ENCODE measurements at regions not wholly inside any gene's neighbourhood (a gene's known extent, or its start where the extent isn't known, plus 50 kb on each side); places are given as distances from the start of the nearest gene placed in this dataset.

GRCh38 chr2:234189230-234189629 is 138.7 kb downstream of the SPP2 start:
- Histone ChIP-seq H3K4me1 (ENCODE audit: control insufficient read depth, insufficient read depth, low read length) (no peaks in the 10 kb centered on the region), H3K27ac (ENCODE audit: low read length) (no peak overlapping the region), H3K27me3 (ENCODE audit: control insufficient read depth, insufficient read depth, low read length) (no peaks in the 10 kb centered on the region), H3K36me3 (ENCODE audit: control insufficient read depth, insufficient read depth, low read length) (no peaks in the 10 kb centered on the region), H3K4me3 (ENCODE audit: low read length) (no peak overlapping the region), H3K9me3 (ENCODE audit: control insufficient read depth, insufficient read depth, low read length) (no peaks in the 10 kb centered on the region)
- H3K4me1 Mint-ChIP-seq = peaks cover 0 to 11% of the 10 kb centered on the region in 2 donors
- H3K9me3 Mint-ChIP-seq = no peaks in the 10 kb centered on the region
- WGBS (ENCODE audit: insufficient coverage) = 86% methylated on average over 5 of the region's 5 CpGs
- H3K4me3 Mint-ChIP-seq = no peak overlapping the region
- intact Hi-C loops (cut with micrococcal nuclease) = no loop called here
- TF ChIP-seq CTCF (IDR thresholded peaks at IDR 0.05) = no peak
- H3K27me3 Mint-ChIP-seq (ENCODE audit: low read depth in 2 of 2) = peaks cover 13 to 26% of the 10 kb centered on the region in 2 donors
- H3K27ac Mint-ChIP-seq = no peak overlapping the region
- no peaks in the 10 kb centered on the region for H3K36me3 Mint-ChIP-seq
- DNase-seq (no peak), ATAC-seq (no peak)

GRCh38 chr2:234187646-234188174 is 137.2 kb downstream of the SPP2 start:
- no peak overlapping the region for H3K27ac ChIP-seq (ENCODE audit: low read length)
- no peaks in the 10 kb centered on the region for H3K36me3 ChIP-seq (ENCODE audit: control insufficient read depth, insufficient read depth, low read length)
- WGBS (ENCODE audit: insufficient coverage) = 58% methylated on average over 2 of the region's 2 CpGs
- DNase-seq = no peak
- no peaks in the 10 kb centered on the region for H3K36me3 Mint-ChIP-seq
- H3K4me1 Mint-ChIP-seq = peaks cover 0 to 11% of the 10 kb centered on the region in 2 donors
- no peak overlapping the region for H3K4me3 Mint-ChIP-seq
- ATAC-seq = no peak
- TF ChIP-seq CTCF (IDR thresholded peaks at IDR 0.05) = no peak
- H3K27me3 ChIP-seq (ENCODE audit: control insufficient read depth, insufficient read depth, low read length) = peaks cover 2% of the 10 kb centered on the region
- intact Hi-C loops (cut with micrococcal nuclease) = no loop called here
- H3K9me3 Mint-ChIP-seq = no peaks in the 10 kb centered on the region
- H3K4me3 ChIP-seq (ENCODE audit: low read length) = no peak overlapping the region
- no peaks in the 10 kb centered on the region for H3K4me1 ChIP-seq (ENCODE audit: control insufficient read depth, insufficient read depth, low read length)
- H3K27me3 Mint-ChIP-seq (ENCODE audit: low read depth in 2 of 2) = peaks cover 15 to 41% of the 10 kb centered on the region in 2 donors
- H3K9me3 ChIP-seq (ENCODE audit: control insufficient read depth, insufficient read depth, low read length) = no peaks in the 10 kb centered on the region
- no peak overlapping the region for H3K27ac Mint-ChIP-seq

GRCh38 chr2:234181121-234181520 is 130.6 kb downstream of the SPP2 start:
- Mint-ChIP-seq H3K27ac (no peak overlapping the region), H3K4me1 (no peaks in the 10 kb centered on the region), H3K36me3 (no peaks in the 10 kb centered on the region), H3K9me3 (no peaks in the 10 kb centered on the region), H3K4me3 (no peak overlapping the region), H3K27me3 (ENCODE audit: low read depth in 2 of 2) (peaks cover 11 to 28% of the 10 kb centered on the region in 2 donors)
- intact Hi-C loops (cut with micrococcal nuclease) = no loop called here
- Histone ChIP-seq H3K27me3 (ENCODE audit: control insufficient read depth, insufficient read depth, low read length) (peaks cover 2% of the 10 kb centered on the region), H3K4me1 (ENCODE audit: control insufficient read depth, insufficient read depth, low read length) (no peaks in the 10 kb centered on the region), H3K27ac (ENCODE audit: low read length) (no peak overlapping the region), H3K36me3 (ENCODE audit: control insufficient read depth, insufficient read depth, low read length) (no peaks in the 10 kb centered on the region), H3K9me3 (ENCODE audit: control insufficient read depth, insufficient read depth, low read length) (no peaks in the 10 kb centered on the region), H3K4me3 (ENCODE audit: low read length) (no peak overlapping the region)
- 81% methylated on average over 1 of the region's 1 CpG for WGBS (ENCODE audit: insufficient coverage)
- TF ChIP-seq CTCF (IDR thresholded peaks at IDR 0.05) = no peak
- ATAC-seq = no peak
- no peak for DNase-seq

- intact Hi-C loops (cut with micrococcal nuclease) = no loop called here
- Histone ChIP-seq H3K4me3 (ENCODE audit: low read length) (no peak overlapping the region), H3K27me3 (ENCODE audit: control insufficient read depth, insufficient read depth, low read length) (peaks cover 2% of the 10 kb centered on the region), H3K9me3 (ENCODE audit: control insufficient read depth, insufficient read depth, low read length) (no peaks in the 10 kb centered on the region), H3K4me1 (ENCODE audit: control insufficient read depth, insufficient read depth, low read length) (no peaks in the 10 kb centered on the region), H3K36me3 (ENCODE audit: control insufficient read depth, insufficient read depth, low read length) (no peaks in the 10 kb centered on the region), H3K27ac (ENCODE audit: low read length) (no peak overlapping the region)
- Mint-ChIP-seq H3K4me1 (no peaks in the 10 kb centered on the region), H3K27me3 (ENCODE audit: low read depth in 2 of 2) (peaks cover 14 to 23% of the 10 kb centered on the region in 2 donors), H3K4me3 (no peak overlapping the region), H3K36me3 (no peaks in the 10 kb centered on the region), H3K9me3 (no peaks in the 10 kb centered on the region), H3K27ac (no peak overlapping the region)
- TF ChIP-seq CTCF (IDR thresholded peaks at IDR 0.05) = no peak
- ATAC-seq (no peak), DNase-seq (no peak)
- WGBS (ENCODE audit: insufficient coverage) = 92% methylated on average over 6 of the region's 6 CpGs
Measured at GRCh38 chr2:234179031-234179363, 128.5 kb downstream of the SPP2 start.

Data from natural killer cell (primary cell).